ENCODE measurements at regions not wholly inside any gene's neighbourhood (a gene's known extent, or its start where the extent isn't known, plus 50 kb on each side); places are given as distances from the start of the nearest gene placed in this dataset.

GRCh38 chr4:27648416-27648815 lies 787.8 kb downstream of the STIM2 start:
- no peaks in the 10 kb centered on the region for H3K4me1 ChIP-seq
- H3K27ac ChIP-seq (replicated peaks) = no peak overlapping the region
- no peaks in the 10 kb centered on the region for H3K9me3 ChIP-seq (replicated peaks)
- no peaks in the 10 kb centered on the region for H3K36me3 ChIP-seq
- intact Hi-C loops (cut with micrococcal nuclease) = no loop called here
- no peak for TF ChIP-seq CTCF (IDR thresholded peaks at IDR 0.05; ENCODE audit: borderline replicate concordance)
- H3K27me3 ChIP-seq (ENCODE audit: low read depth) = no peaks in the 10 kb centered on the region
- no peak overlapping the region for H3K4me3 ChIP-seq
- DNase-seq = no peak

DNA sequence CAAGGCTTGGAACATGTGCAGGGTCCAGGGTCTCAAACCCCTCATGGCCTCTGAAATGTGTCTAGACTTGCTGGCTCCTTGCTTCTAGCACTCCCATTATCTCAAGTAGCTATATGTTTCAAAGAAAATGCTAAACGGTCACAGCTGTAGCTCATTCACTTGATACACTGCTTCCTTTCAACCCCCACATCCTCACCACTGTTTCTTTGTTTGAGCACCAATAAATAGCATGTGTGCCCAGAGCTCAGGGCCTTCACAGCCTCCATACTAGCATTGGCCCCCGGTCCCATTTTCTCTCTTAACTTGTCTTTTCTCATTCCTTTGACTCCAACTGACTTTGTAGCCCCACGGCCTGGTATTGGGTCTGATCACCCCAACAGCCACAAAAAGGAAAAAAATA lies 801.8 kb downstream of the STIM2 start:
- Histone ChIP-seq H3K36me3 (no peaks in the 10 kb centered on the region), H3K27ac (replicated peaks) (no peak overlapping the region), H3K4me3 (no peak overlapping the region), H3K9me3 (replicated peaks) (no peaks in the 10 kb centered on the region), H3K27me3 (ENCODE audit: low read depth) (no peaks in the 10 kb centered on the region), H3K4me1 (no peaks in the 10 kb centered on the region)
- TF ChIP-seq CTCF (IDR thresholded peaks at IDR 0.05; ENCODE audit: borderline replicate concordance) = no peak
- intact Hi-C loops (cut with micrococcal nuclease) = no loop called here
- DNase-seq = no peak

DNA sequence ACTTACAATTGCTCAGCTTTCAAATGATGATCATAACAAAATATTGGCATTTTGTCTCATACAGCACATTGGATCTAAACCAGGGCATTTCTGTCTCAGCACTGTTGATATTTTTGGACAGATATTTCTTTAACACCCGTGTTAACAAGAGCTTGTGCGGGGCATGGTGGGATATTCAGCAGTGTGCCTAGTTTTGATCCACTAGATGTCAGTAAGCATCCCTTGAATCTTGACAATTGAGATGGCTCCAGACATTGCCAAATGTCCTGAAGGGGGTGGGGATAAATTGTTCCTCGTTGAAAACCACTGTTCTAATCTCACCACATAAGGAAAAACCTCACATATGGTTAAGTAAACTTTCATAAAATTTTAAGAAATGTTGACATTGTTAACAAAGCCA lies 806.3 kb downstream of the STIM2 start:
- peak; percentile 14 for TF ChIP-seq CTCF (IDR thresholded peaks at IDR 0.05; ENCODE audit: borderline replicate concordance)
- Histone ChIP-seq H3K9me3 (replicated peaks) (no peaks in the 10 kb centered on the region), H3K4me3 (no peak overlapping the region), H3K36me3 (no peaks in the 10 kb centered on the region), H3K4me1 (no peaks in the 10 kb centered on the region), H3K27ac (replicated peaks) (no peak overlapping the region), H3K27me3 (ENCODE audit: low read depth) (no peaks in the 10 kb centered on the region)
- intact Hi-C loops (cut with micrococcal nuclease) = no loop called here
- DNase-seq = no peak

- H3K4me3 ChIP-seq = no peak overlapping the region
- TF ChIP-seq CTCF (IDR thresholded peaks at IDR 0.05; ENCODE audit: borderline replicate concordance) = no peak
- H3K27me3 ChIP-seq (ENCODE audit: low read depth) = no peaks in the 10 kb centered on the region
- intact Hi-C loops (cut with micrococcal nuclease) = no loop called here
- H3K36me3 ChIP-seq = no peaks in the 10 kb centered on the region
- no peak overlapping the region for H3K27ac ChIP-seq (replicated peaks)
- no peaks in the 10 kb centered on the region for H3K4me1 ChIP-seq
- no peaks in the 10 kb centered on the region for H3K9me3 ChIP-seq (replicated peaks)
- no peak for DNase-seq
Observed at GRCh38 chr4:27668001-27668400, 807.4 kb downstream of the STIM2 start.

DNA sequence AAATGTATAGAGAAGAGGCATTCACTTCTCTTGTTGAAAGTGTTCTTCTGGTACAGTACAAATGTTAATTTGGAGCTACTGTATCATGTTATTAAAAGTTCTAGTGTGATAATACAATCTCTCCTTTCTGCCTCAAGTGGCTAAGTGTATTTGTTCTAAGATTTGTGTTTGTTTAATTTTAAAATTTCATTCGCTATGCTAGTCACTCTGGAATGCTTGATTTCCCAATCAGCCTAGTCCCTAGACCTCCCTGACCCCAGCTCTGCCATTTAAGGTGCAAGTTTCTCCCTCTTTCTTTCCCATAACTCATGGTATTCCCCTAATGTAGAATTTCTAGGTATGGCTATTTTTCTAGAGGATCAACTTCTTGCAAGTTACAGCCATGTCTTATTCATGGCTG lies 817.4 kb downstream of the STIM2 start:
- Histone ChIP-seq H3K4me1 (no peaks in the 10 kb centered on the region), H3K27ac (replicated peaks) (no peak overlapping the region), H3K9me3 (replicated peaks) (no peaks in the 10 kb centered on the region), H3K36me3 (no peaks in the 10 kb centered on the region), H3K27me3 (ENCODE audit: low read depth) (no peaks in the 10 kb centered on the region), H3K4me3 (no peak overlapping the region)
- no peak for DNase-seq
- TF ChIP-seq CTCF (IDR thresholded peaks at IDR 0.05; ENCODE audit: borderline replicate concordance) = no peak
- intact Hi-C loops (cut with micrococcal nuclease) = no loop called here

DNA sequence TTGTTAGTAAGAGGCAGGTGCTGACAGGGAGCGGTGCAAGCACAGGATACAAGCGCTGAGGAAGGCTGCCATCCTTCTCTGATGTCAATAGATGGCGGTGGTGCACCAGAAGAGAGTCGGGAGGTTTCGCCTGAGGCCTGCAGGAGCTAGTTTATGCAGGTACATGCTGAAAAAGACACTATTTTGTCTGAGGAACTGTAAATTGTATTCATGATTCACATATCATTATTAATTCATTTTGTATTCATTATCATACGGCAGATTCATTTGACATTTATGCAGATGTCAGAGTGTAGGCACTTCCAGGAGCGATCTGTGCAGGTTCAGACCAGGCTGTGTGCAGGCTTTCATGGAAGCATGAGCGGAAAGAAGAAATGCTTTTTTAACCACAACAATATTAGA lies 824.0 kb downstream of the STIM2 start:
- H3K4me3 ChIP-seq = no peak overlapping the region
- H3K27me3 ChIP-seq (ENCODE audit: low read depth) = peaks cover 6% of the 10 kb centered on the region
- DNase-seq = peak; percentile 15
- intact Hi-C loops (cut with micrococcal nuclease) = no loop called here
- no peak overlapping the region for H3K27ac ChIP-seq (replicated peaks)
- H3K36me3 ChIP-seq = no peaks in the 10 kb centered on the region
- H3K9me3 ChIP-seq (replicated peaks) = no peaks in the 10 kb centered on the region
- H3K4me1 ChIP-seq = no peaks in the 10 kb centered on the region
- peak; percentile 78 for TF ChIP-seq CTCF (IDR thresholded peaks at IDR 0.05; ENCODE audit: borderline replicate concordance)
